ENCODE measurements at regions not wholly inside any gene's neighbourhood (a gene's known extent, or its start where the extent isn't known, plus 50 kb on each side); places are given as distances from the start of the nearest gene placed in this dataset.

GRCh38 chr17:34874478-34874877 is 86.8 kb downstream of the CCT6B start:
- no peak for TF ChIP-seq CTCF (conservative IDR thresholded peaks at IDR 0.05; ENCODE audit: control insufficient read depth, insufficient read depth, low read depth, low read length)
- no peak for DNase-seq (ENCODE audit: low read depth)
- H3K4me3 ChIP-seq (ENCODE audit: control insufficient read depth, low read depth, low read length): no peak overlapping the region

- no peak for DNase-seq (ENCODE audit: low read depth)
- no peak overlapping the region for H3K4me3 ChIP-seq (ENCODE audit: control insufficient read depth, low read depth, low read length)
- no peak for TF ChIP-seq CTCF (conservative IDR thresholded peaks at IDR 0.05; ENCODE audit: control insufficient read depth, insufficient read depth, low read depth, low read length)
Observed at GRCh38 chr17:34872640-34873039, 88.6 kb downstream of the CCT6B start.

GRCh38 chr17:34869641-34870040 is 91.6 kb downstream of the CCT6B start:
- TF ChIP-seq CTCF (conservative IDR thresholded peaks at IDR 0.05; ENCODE audit: control insufficient read depth, insufficient read depth, low read depth, low read length): no peak
- H3K4me3 ChIP-seq (ENCODE audit: control insufficient read depth, low read depth, low read length): no peak overlapping the region
- no peak for DNase-seq (ENCODE audit: low read depth)

- no peak for DNase-seq (ENCODE audit: low read depth)
- H3K4me3 ChIP-seq (ENCODE audit: control insufficient read depth, low read depth, low read length): no peak overlapping the region
- no peak for TF ChIP-seq CTCF (conservative IDR thresholded peaks at IDR 0.05; ENCODE audit: control insufficient read depth, insufficient read depth, low read depth, low read length)
Observed at GRCh38 chr17:34865716-34866115, 95.5 kb downstream of the CCT6B start.

- no peak for DNase-seq (ENCODE audit: low read depth)
- H3K4me3 ChIP-seq (ENCODE audit: control insufficient read depth, low read depth, low read length): no peak overlapping the region
- TF ChIP-seq CTCF (conservative IDR thresholded peaks at IDR 0.05; ENCODE audit: control insufficient read depth, insufficient read depth, low read depth, low read length): no peak
Observed at GRCh38 chr17:34862384-34862783, 98.9 kb downstream of the CCT6B start.

GRCh38 chr17:34861864-34862263 is 99.4 kb downstream of the CCT6B start:
- H3K4me3 ChIP-seq (ENCODE audit: control insufficient read depth, low read depth, low read length): no peak overlapping the region
- no peak for DNase-seq (ENCODE audit: low read depth)
- no peak for TF ChIP-seq CTCF (conservative IDR thresholded peaks at IDR 0.05; ENCODE audit: control insufficient read depth, insufficient read depth, low read depth, low read length)

GRCh38 chr17:34859652-34860051 is 101.6 kb downstream of the CCT6B start:
- no peak overlapping the region for H3K4me3 ChIP-seq (ENCODE audit: control insufficient read depth, low read depth, low read length)
- no peak for DNase-seq (ENCODE audit: low read depth)
- TF ChIP-seq CTCF (conservative IDR thresholded peaks at IDR 0.05; ENCODE audit: control insufficient read depth, insufficient read depth, low read depth, low read length): no peak

Data from fibroblast of mammary gland (primary cell).